GM23338 (cell line): ENCODE measurements at regions not wholly inside any gene's neighbourhood (a gene's known extent, or its start where the extent isn't known, plus 50 kb on each side); places are given as distances from the start of the nearest gene placed in this dataset.

Experiments used
- ATAC-seq: fragments of 200-7000 bp; cut with Tn5 transposase; 3 replicates; pipeline ENCODE4 v1.9.1; 2020
- DNase-seq: peaks from one replicate; pipeline ENCODE4 v3.0.0-alpha.2; 2015; ENCODE audit warnings: low spot score
- H2AFZ ChIP-seq: fragments of 200-600 bp; sonication (generic); 2 replicates; pipeline ENCODE4 v1.8.0; 2016; ENCODE audit warnings: antibody characterized with exemption, mild to moderate bottlenecking, moderate library complexity
- H3F3A ChIP-seq: fragments of 200-600 bp; sonication (generic); replicated peaks from 2 replicates; pipeline ENCODE4 v1.8.0; 2017; ENCODE audit warnings: antibody characterized with exemption, mixed run types, low read depth
- H3K27ac ChIP-seq: fragments of 200-600 bp; sonication (generic); 2 replicates; pipeline ENCODE4 v1.6.1; 2016; ENCODE audit warnings: low read depth
- H3K27me3 ChIP-seq: fragments of 200-600 bp; sonication (generic); 2 replicates; pipeline ENCODE4 v1.8.0; 2016; ENCODE audit warnings: mild to moderate bottlenecking, mixed run types, moderate library complexity; ENCODE audit not compliant: insufficient read depth
- H3K36me3 ChIP-seq: fragments of 200-600 bp; sonication (generic); 2 replicates; pipeline ENCODE4 v1.8.0; 2016; ENCODE audit warnings: mild to moderate bottlenecking; ENCODE audit not compliant: insufficient read depth
- H3K4me1 ChIP-seq: fragments of 200-600 bp; sonication (generic); 2 replicates; pipeline ENCODE4 v1.8.0; 2016; ENCODE audit warnings: mild to moderate bottlenecking, moderate library complexity; ENCODE audit not compliant: insufficient read depth
- H3K4me2 ChIP-seq: fragments of 200-600 bp; sonication (generic); 2 replicates; pipeline ENCODE4 v1.7.1; 2017; ENCODE audit warnings: mixed run types
- H3K4me3 ChIP-seq: fragments of 200-600 bp; sonication (generic); 2 replicates; pipeline ENCODE4 v1.6.1; 2016; ENCODE audit warnings: mixed run types
- H3K79me2 ChIP-seq: fragments of 200-600 bp; sonication (generic); replicated peaks from 2 replicates; pipeline ENCODE4 v1.8.0; 2017; ENCODE audit warnings: mild to moderate bottlenecking; ENCODE audit not compliant: insufficient read depth
- H3K9me2 ChIP-seq: fragments of 200-600 bp; sonication (generic); 2 replicates; pipeline ENCODE4 v1.8.0; 2017; ENCODE audit not compliant: insufficient read depth
- H4K20me1 ChIP-seq: fragments of 200-600 bp; sonication (generic); replicated peaks from 2 replicates; pipeline ENCODE4 v1.8.0; 2017; ENCODE audit warnings: mild to moderate bottlenecking; ENCODE audit not compliant: insufficient read depth
- H3K27ac Mint-ChIP-seq: 2 replicates; pipeline ENCODE4 v1.8.0; 2020; ENCODE audit warnings: inconsistent platforms, mild to moderate bottlenecking, moderate library complexity, mixed read lengths
- H3K27me3 Mint-ChIP-seq: 3 replicates; pipeline ENCODE4 v1.8.0; 2022; ENCODE audit warnings: low read depth, mild to moderate bottlenecking, moderate library complexity, mixed read lengths, inconsistent platforms; ENCODE audit not compliant: insufficient read depth, poor library complexity
- H3K36me3 Mint-ChIP-seq: 3 replicates; pipeline ENCODE4 v1.8.0; 2021; ENCODE audit warnings: low read depth, mild to moderate bottlenecking, inconsistent platforms, moderate library complexity, mixed read lengths
- H3K4me1 Mint-ChIP-seq: 3 replicates; pipeline ENCODE4 v1.8.0; 2020; ENCODE audit warnings: mild to moderate bottlenecking, inconsistent platforms, mixed read lengths
- H3K4me3 Mint-ChIP-seq: 3 replicates; pipeline ENCODE4 v1.8.0; 2021; ENCODE audit warnings: moderate library complexity, mild to moderate bottlenecking, inconsistent platforms, mixed read lengths
- H3K9me3 Mint-ChIP-seq: 3 replicates; pipeline ENCODE4 v1.8.0; 2020; ENCODE audit warnings: moderate library complexity, mild to moderate bottlenecking, inconsistent platforms, mixed read lengths
- CREB1 ChIP-seq: fragments of 250-450 bp; sonication (Bioruptor Pico); IDR thresholded peaks from 2 replicates; pipeline ENCODE4 v1.5.0; 2020; ENCODE audit warnings: low read depth, mild to moderate bottlenecking, moderate library complexity
- CTCF ChIP-seq, 2 experiments: fragments of 200-600 bp in 1 of 2; sonication (generic) in 1 of 2; conservative IDR thresholded peaks; 2 replicates each; pipeline versions ENCODE4 v1.5.1 to v1.6.1; 2016 to 2017; ENCODE audit warnings: antibody characterized with exemption in 2 of 2, low read depth in 2 of 2, mild to moderate bottlenecking in 2 of 2, moderate library complexity in 1 of 2
- ETS1 ChIP-seq: IDR thresholded peaks from 2 replicates; pipeline ENCODE4 v1.6.1; 2016; ENCODE audit warnings: antibody characterized with exemption
- EZH2 ChIP-seq: fragments of 200-600 bp; sonication (generic); IDR thresholded peaks from one replicate; pipeline ENCODE4 v1.8.0; 2017; ENCODE audit warnings: antibody characterized with exemption, mild to moderate bottlenecking, low read depth; ENCODE audit not compliant: unreplicated experiment
- EZH2phosphoT487 ChIP-seq: fragments of 200-600 bp; sonication (generic); IDR thresholded peaks from one replicate; pipeline ENCODE4 v1.8.1; 2018; ENCODE audit warnings: antibody characterized with exemption; ENCODE audit not compliant: unreplicated experiment
- JUNB ChIP-seq: IDR thresholded peaks from one replicate; pipeline ENCODE4 v1.6.1; 2016; ENCODE audit warnings: antibody characterized with exemption; ENCODE audit not compliant: unreplicated experiment
- NANOG ChIP-seq: IDR thresholded peaks from 2 replicates; pipeline ENCODE4 v1.6.1; 2016; ENCODE audit warnings: antibody characterized with exemption, borderline replicate concordance
- POLR2AphosphoS5 ChIP-seq: IDR thresholded peaks from 2 replicates; pipeline ENCODE4 v1.6.1; 2016; ENCODE audit warnings: antibody characterized with exemption, low read depth
- REST ChIP-seq: IDR thresholded peaks from one replicate; pipeline ENCODE4 v1.6.1; 2018; ENCODE audit warnings: antibody characterized with exemption; ENCODE audit not compliant: unreplicated experiment
- STAT1 ChIP-seq: IDR thresholded peaks from one replicate; pipeline ENCODE4 v1.6.1; 2016; ENCODE audit warnings: antibody characterized with exemption; ENCODE audit not compliant: unreplicated experiment
- ZNF114 ChIP-seq: fragments of 250-450 bp; sonication (Bioruptor Pico); IDR thresholded peaks from 2 replicates; pipeline ENCODE4 v1.5.0; 2020; ENCODE audit warnings: mild to moderate bottlenecking, moderate library complexity
- ZNF331 ChIP-seq: fragments of 250-450 bp; sonication (Bioruptor Pico); IDR thresholded peaks from 2 replicates; pipeline ENCODE4 v1.5.0; 2020; ENCODE audit warnings: low read depth, mild to moderate bottlenecking, moderate library complexity
- ZNF462 ChIP-seq: fragments of 250-450 bp; sonication (Bioruptor Pico); IDR thresholded peaks from 2 replicates; pipeline ENCODE4 v1.5.0; 2020; ENCODE audit warnings: mild to moderate bottlenecking, moderate library complexity

- Histone ChIP-seq H3K4me3 (no peak overlapping the region), H3K27me3 (no peaks in the 10 kb centered on the region), H2AFZ (no peak overlapping the region), H3K9me2 (no peaks in the 10 kb centered on the region; the same call in 1 of the 2 replicates), H3K4me1 (peaks cover 16% of the 10 kb centered on the region), H3F3A (no peaks in the 10 kb centered on the region), H3K36me3 (no peaks in the 10 kb centered on the region), H4K20me1 (no peaks in the 10 kb centered on the region), H3K27ac (no peak overlapping the region), H3K4me2 (no peak overlapping the region), H3K79me2 (no peaks in the 10 kb centered on the region)
- ATAC-seq, result no peak
- Mint-ChIP-seq H3K27ac (no peak overlapping the region), H3K27me3 (no peaks in the 10 kb centered on the region), H3K4me3 (no peak overlapping the region), H3K4me1 (peaks cover 22% of the 10 kb centered on the region), H3K36me3 (no peaks in the 10 kb centered on the region), H3K9me3 (no peaks in the 10 kb centered on the region; the same call in 2 of the 3 replicates)
- no peak for TF ChIP-seq REST
- TF ChIP-seq ETS1, result no peak
- no peak for TF ChIP-seq CTCF (conservative IDR thresholded peaks at IDR 0.05; ENCODE audit: low read depth in 2 of 2)
- no peak for TF ChIP-seq ZNF331 (CRISPR knock-in tag)
- TF ChIP-seq ZNF114 (CRISPR knock-in tag), result no peak
- TF ChIP-seq STAT1, result no peak
- TF ChIP-seq ZNF462 (CRISPR knock-in tag), result no peak
- TF ChIP-seq CREB1 (CRISPR knock-in tag), result no peak
- no peak for TF ChIP-seq POLR2AphosphoS5
- TF ChIP-seq EZH2phosphoT487, result no peak
- TF ChIP-seq JUNB, result no peak
- no peak for TF ChIP-seq EZH2
- no peak for TF ChIP-seq NANOG
- DNase-seq, result no peak
Measured at GRCh38 chr1:64393790-64394189, 76.1 kb upstream of the CACHD1 start.
